CD14-positive monocyte (primary cell): ENCODE measurements at regions not wholly inside any gene's neighbourhood (a gene's known extent, or its start where the extent isn't known, plus 50 kb on each side); places are given as distances from the start of the nearest gene placed in this dataset.
A peak's percentile ranks its signal among the peaks of the same experiment; 100 is the strongest.

Experiments used
- DNase-seq, 3 donors: peaks; one replicate each; pipeline ENCODE4 v3.0.0-alpha.2; 2011 to 2022
- H2AFZ ChIP-seq: 2 replicates; pipeline ENCODE4 v1.6.0; 2012; ENCODE audit warnings: mild to moderate bottlenecking, low read depth, low read length, inconsistent platforms; ENCODE audit not compliant: insufficient read depth, poor library complexity, severe bottlenecking
- H3K27ac ChIP-seq, 2 donors: 1 replicate in 1 of 2; 2 replicates in 1 of 2; pipeline ENCODE4 v1.5.1; 2012 to 2013; ENCODE audit warnings: low read length in 2 of 2, control low read depth in 1 of 2, inconsistent platforms in 1 of 2, low read depth in 1 of 2, mild to moderate bottlenecking in 1 of 2
- H3K27me3 ChIP-seq, 2 donors: one replicate each; pipeline versions ENCODE4 v1.6.0 to v1.6.1; 2011 to 2013; ENCODE audit warnings: low read length in 2 of 2; ENCODE audit not compliant: control insufficient read depth in 2 of 2, insufficient read depth in 2 of 2
- H3K36me3 ChIP-seq, 2 donors: replicated peaks in 1 of 2; 1 replicate in 1 of 2; 2 replicates in 1 of 2; pipeline versions ENCODE4 v1.5.1 to v1.6.1; 2012 to 2013; ENCODE audit warnings: low read length in 2 of 2, control low read depth in 1 of 2, inconsistent platforms in 1 of 2, mild to moderate bottlenecking in 1 of 2; ENCODE audit not compliant: insufficient read depth in 2 of 2, control insufficient read depth in 1 of 2
- H3K4me1 ChIP-seq, 2 donors: 1 replicate in 1 of 2; 2 replicates in 1 of 2; pipeline versions ENCODE4 v1.5.1 to v1.6.1; 2012 to 2013; ENCODE audit warnings: low read length in 2 of 2, control low read depth in 1 of 2, inconsistent platforms in 1 of 2, mild to moderate bottlenecking in 1 of 2, moderate library complexity in 1 of 2; ENCODE audit not compliant: insufficient read depth in 2 of 2, control insufficient read depth in 1 of 2
- H3K4me2 ChIP-seq: replicated peaks from 2 replicates; pipeline ENCODE3; 2012; ENCODE audit warnings: low read length, moderate library complexity, mild to moderate bottlenecking; ENCODE audit not compliant: poor library complexity, severe bottlenecking; ENCODE audit errors: extremely low read depth
- H3K4me3 ChIP-seq, 3 experiments: fragments of 200-600 bp in 1 of 3; sonication (generic) in 1 of 3; replicated peaks in 1 of 3; 1 replicate in 2 of 3; 2 replicates in 1 of 3; pipeline ENCODE4 v1.5.1; 2011 to 2013; ENCODE audit warnings: low read length in 3 of 3, mild to moderate bottlenecking in 3 of 3, control low read depth in 2 of 3, low read depth in 2 of 3, inconsistent platforms in 1 of 3, moderate library complexity in 1 of 3
- H3K79me2 ChIP-seq: 2 replicates; pipeline ENCODE4 v1.6.0; 2012; ENCODE audit warnings: mild to moderate bottlenecking, control low read depth, inconsistent platforms, low read length, moderate library complexity; ENCODE audit not compliant: insufficient read depth
- H3K9ac ChIP-seq: 2 replicates; pipeline ENCODE4 v1.6.0; 2017; ENCODE audit warnings: low read length, mild to moderate bottlenecking; ENCODE audit not compliant: insufficient read depth, poor library complexity, severe bottlenecking
- H3K9me3 ChIP-seq, 2 donors: replicated peaks in 1 of 2; 1 replicate in 1 of 2; 2 replicates in 1 of 2; pipeline versions ENCODE4 v1.5.1 to v1.6.1; 2012 to 2013; ENCODE audit warnings: low read length in 2 of 2, control low read depth in 1 of 2; ENCODE audit not compliant: control insufficient read depth in 1 of 2, insufficient read depth in 1 of 2
- H4K20me1 ChIP-seq: 2 replicates; pipeline ENCODE4 v1.6.0; 2012; ENCODE audit warnings: mild to moderate bottlenecking, low read length, control low read depth, moderate library complexity; ENCODE audit not compliant: insufficient read depth
- H3K27ac Mint-ChIP-seq, 7 donors: one replicate each; pipeline ENCODE4 v1.8.0; 2020; ENCODE audit warnings: mild to moderate bottlenecking in 7 of 7, mixed read lengths in 7 of 7, moderate library complexity in 6 of 7, inconsistent platforms in 2 of 7
- H3K27me3 Mint-ChIP-seq, 3 donors: one replicate each; pipeline ENCODE4 v1.8.0; 2021 to 2022; ENCODE audit warnings: low read depth in 3 of 3, mild to moderate bottlenecking in 3 of 3, mixed read lengths in 3 of 3, moderate library complexity in 3 of 3, inconsistent platforms in 1 of 3
- H3K36me3 Mint-ChIP-seq, 2 donors: one replicate each; pipeline ENCODE4 v1.8.0; 2020; ENCODE audit warnings: mixed read lengths in 2 of 2, inconsistent platforms in 1 of 2, mild to moderate bottlenecking in 1 of 2
- H3K4me1 Mint-ChIP-seq: one replicate; pipeline ENCODE4 v1.8.0; 2020; ENCODE audit warnings: mild to moderate bottlenecking, mixed read lengths
- H3K4me3 Mint-ChIP-seq, 2 donors: one replicate each; pipeline ENCODE4 v1.8.0; 2020; ENCODE audit warnings: mild to moderate bottlenecking in 2 of 2, mixed read lengths in 2 of 2, moderate library complexity in 1 of 2
- H3K9me3 Mint-ChIP-seq, 7 donors: one replicate each; pipeline ENCODE4 v1.8.0; 2020 to 2022; ENCODE audit warnings: mixed read lengths in 7 of 7, mild to moderate bottlenecking in 6 of 7, moderate library complexity in 6 of 7, inconsistent platforms in 2 of 7
- CTCF ChIP-seq: fragments of 200-600 bp; IDR thresholded peaks from one replicate; pipeline ENCODE4 v1.8.0; 2022; ENCODE audit warnings: antibody characterized with exemption, mild to moderate bottlenecking
- WGBS: methylation state at CpG from one replicate; pipeline ENCODE4 v1.1.5; 2013; ENCODE audit warnings: missing lambda C conversion rate; ENCODE audit not compliant: insufficient coverage; 5-methylcytosine and 5-hydroxymethylcytosine counted together
- intact Hi-C, 2 donors: fragments of 100-400 bp; cut with micrococcal nuclease; formaldehyde crosslinking; loops; one replicate each; pipeline versions ENCODE4 v1.15.0 to v1.15.1; 2023

DNA sequence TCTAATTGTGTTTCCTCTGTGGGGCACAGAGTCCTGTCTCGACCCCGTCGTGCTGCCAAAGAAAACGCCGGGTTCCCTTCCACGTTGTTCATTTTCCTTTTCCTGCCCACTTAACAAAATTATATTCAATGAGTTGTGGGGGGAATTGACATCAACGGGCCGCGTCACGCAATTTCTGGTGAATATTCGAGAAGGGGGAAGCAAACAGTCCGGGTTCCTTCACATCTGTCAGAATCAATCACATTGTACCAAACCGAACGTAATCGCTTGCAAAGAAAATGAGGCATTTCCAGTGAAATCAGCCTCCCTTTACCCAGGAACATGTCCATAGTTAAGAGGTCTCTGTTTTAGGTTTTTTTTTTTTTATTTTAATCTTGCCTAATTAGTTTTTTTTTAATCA lies 243.5 kb downstream of the SHOX start:
- no peak for TF ChIP-seq CTCF
- Histone ChIP-seq H3K27ac (no peak overlapping the region), H3K36me3 (no peaks in the 10 kb centered on the region), H3K4me1 (no peaks in the 10 kb centered on the region), H3K4me3 (no peak overlapping the region), H3K79me2 (no peaks in the 10 kb centered on the region), H3K27me3 (no peaks in the 10 kb centered on the region), H2AFZ (no peak overlapping the region), H3K4me2 (no peak overlapping the region), H4K20me1 (no peaks in the 10 kb centered on the region), H3K9me3 (peaks cover 6 to 9% of the 10 kb centered on the region in 2 donors), H3K9ac (no peak overlapping the region)
- no peaks in the 10 kb centered on the region for H3K4me1 Mint-ChIP-seq
- H3K36me3 Mint-ChIP-seq: no peaks in the 10 kb centered on the region
- peaks cover 4 to 16% (median 8%) of the 10 kb centered on the region in 7 donors for H3K9me3 Mint-ChIP-seq
- intact Hi-C loops: no loop called here
- peaks cover 2 to 6% (median 3%) of the 10 kb centered on the region in 3 donors for H3K27me3 Mint-ChIP-seq
- WGBS: no CpG with 5 or more reads among the region's 15 CpGs
- DNase-seq: no peak
- peak overlapping the region in 1 of 2 donors; percentile 7 for H3K4me3 Mint-ChIP-seq
- no peak overlapping the region for H3K27ac Mint-ChIP-seq

DNA sequence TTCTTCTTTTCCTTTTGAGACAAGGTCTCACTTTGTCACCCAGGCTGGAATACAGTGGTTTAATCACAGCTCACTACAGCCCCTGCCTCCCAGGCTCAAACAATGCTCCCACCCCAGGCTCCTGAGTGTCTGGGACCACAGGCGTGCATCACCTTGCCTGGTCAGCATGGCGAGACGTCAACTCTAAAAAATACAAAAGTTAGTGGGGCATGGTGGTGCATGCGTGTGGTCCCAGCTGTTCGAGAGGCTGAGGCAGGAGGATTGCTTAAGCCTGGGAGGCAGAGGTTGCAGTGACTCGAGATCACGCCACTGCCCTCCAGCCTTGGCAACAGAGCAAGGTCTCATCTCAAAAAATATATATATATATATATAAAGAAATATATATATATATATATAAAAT lies 242.4 kb downstream of the SHOX start:
- WGBS: no CpG with 5 or more reads among the region's 7 CpGs
- Histone ChIP-seq H3K27ac (no peak overlapping the region), H3K9ac (no peak overlapping the region), H3K4me1 (no peaks in the 10 kb centered on the region), H3K79me2 (no peaks in the 10 kb centered on the region), H3K36me3 (no peaks in the 10 kb centered on the region), H3K27me3 (no peaks in the 10 kb centered on the region), H3K4me2 (no peak overlapping the region), H3K9me3 (peaks cover 6 to 9% of the 10 kb centered on the region in 2 donors), H2AFZ (no peak overlapping the region), H4K20me1 (no peaks in the 10 kb centered on the region), H3K4me3 (no peak overlapping the region)
- Mint-ChIP-seq H3K4me3 (no peak overlapping the region), H3K4me1 (no peaks in the 10 kb centered on the region), H3K27ac (no peak overlapping the region), H3K36me3 (no peaks in the 10 kb centered on the region), H3K27me3 (peaks cover 5 to 8% (median 6%) of the 10 kb centered on the region in 3 donors), H3K9me3 (peaks cover 4 to 16% (median 8%) of the 10 kb centered on the region in 7 donors)
- DNase-seq: no peak
- intact Hi-C loops: no loop called here
- TF ChIP-seq CTCF: no peak
